Right kidney (tissue), 1 donor: ENCODE measurements at regions not wholly inside any gene's neighbourhood (a gene's known extent, or its start where the extent isn't known, plus 50 kb on each side); places are given as distances from the start of the nearest gene placed in this dataset.
"Not testable (repeated sequence)": the region's sequence is repeated elsewhere in the genome, so short reads cannot be mapped to it uniquely, and the experiment has no call there.

Experiments
- DNase-seq: peaks from one replicate; pipeline ENCODE4 v3.0.0-alpha.2; 2016

GRCh38 chr11:100584201-100584985, 102.7 kb upstream of the ARHGAP42 start:
- DNase-seq = no peak

- no peak for DNase-seq
Observed at GRCh38 chr11:100585728-100586127, 101.4 kb upstream of the ARHGAP42 start.

GRCh38 chr11:100586361-100587101, 100.6 kb upstream of the ARHGAP42 start:
- no peak for DNase-seq

- DNase-seq = no peak
Observed at GRCh38 chr11:100592619-100593260, 94.3 kb upstream of the ARHGAP42 start.

- no peak for DNase-seq
Observed at GRCh38 chr11:100593291-100593690, 93.8 kb upstream of the ARHGAP42 start.

- no peak for DNase-seq
Observed at GRCh38 chr11:100594320-100594719, 92.8 kb upstream of the ARHGAP42 start.

- DNase-seq = no peak
Observed at GRCh38 chr11:100600941-100601340, 86.1 kb upstream of the ARHGAP42 start.

GRCh38 chr11:100602716-100603115, 84.4 kb upstream of the ARHGAP42 start:
- no peak for DNase-seq

- not testable (repeated sequence) for DNase-seq
Observed at GRCh38 chr11:100607761-100608160, 79.3 kb upstream of the ARHGAP42 start.

- DNase-seq = no peak
Observed at GRCh38 chr11:100612766-100613165, 74.3 kb upstream of the ARHGAP42 start.

- no peak for DNase-seq
Observed at GRCh38 chr11:100618914-100619313, 68.2 kb upstream of the ARHGAP42 start.

GRCh38 chr11:100619484-100619883, 67.6 kb upstream of the ARHGAP42 start:
- no peak for DNase-seq

- DNase-seq = no peak
Observed at GRCh38 chr11:100622404-100622803, 64.7 kb upstream of the ARHGAP42 start.

- DNase-seq = no peak
Observed at GRCh38 chr11:100624346-100624745, 62.7 kb upstream of the ARHGAP42 start.

- no peak for DNase-seq
Observed at GRCh38 chr11:100625041-100625440, 62.0 kb upstream of the ARHGAP42 start.

GRCh38 chr11:100629671-100630070, 57.4 kb upstream of the ARHGAP42 start:
- DNase-seq = no peak

GRCh38 chr11:100630898-100631297, 56.2 kb upstream of the ARHGAP42 start:
- no peak for DNase-seq

- DNase-seq = no peak
Observed at GRCh38 chr11:100631316-100631715, 55.8 kb upstream of the ARHGAP42 start.

- no peak for DNase-seq
Observed at GRCh38 chr11:100632941-100633452, 54.1 kb upstream of the ARHGAP42 start.

- no peak for DNase-seq
Observed at GRCh38 chr11:100635194-100635593, 51.9 kb upstream of the ARHGAP42 start.

GRCh38 chr11:100636536-100636935, 50.6 kb upstream of the ARHGAP42 start:
- no peak for DNase-seq
